Heart right ventricle (tissue), 16 donors: ENCODE measurements at regions not wholly inside any gene's neighbourhood (a gene's known extent, or its start where the extent isn't known, plus 50 kb on each side); places are given as distances from the start of the nearest gene placed in this dataset.

Experiments used
- ATAC-seq, 8 donors: fragments of 200-7000 bp; cut with Tn5 transposase; one replicate each; pipeline ENCODE4 v1.9.1; 2020; ENCODE audit warnings: mild to moderate bottlenecking in 8 of 8, moderate library complexity in 8 of 8, moderate number of reproducible peaks in 1 of 8
- DNase-seq, 2 donors: peaks; one replicate each; pipeline ENCODE4 v3.0.0-alpha.2; 2020
- H3K27ac ChIP-seq, 10 donors: fragments of 200-600 bp; sonication (generic) in 2 of 10; one replicate each; pipeline versions ENCODE4 v1.5.0 to v1.8.0; 2020 to 2022; ENCODE audit warnings: mild to moderate bottlenecking in 3 of 10
- H3K27me3 ChIP-seq, 7 donors: fragments of 200-600 bp; one replicate each; pipeline ENCODE4 v1.8.0; 2021 to 2022; ENCODE audit warnings: mild to moderate bottlenecking in 2 of 7
- H3K36me3 ChIP-seq, 9 donors: fragments of 200-600 bp; sonication (generic) in 1 of 9; one replicate each; pipeline versions ENCODE4 v1.5.0 to v1.8.0; 2020 to 2022; ENCODE audit warnings: mild to moderate bottlenecking in 2 of 9
- H3K4me1 ChIP-seq, 9 donors: fragments of 200-600 bp; sonication (generic) in 1 of 9; one replicate each; pipeline versions ENCODE4 v1.5.0 to v1.8.0; 2020 to 2022; ENCODE audit warnings: mild to moderate bottlenecking in 4 of 9
- H3K4me3 ChIP-seq, 10 donors: fragments of 200-600 bp; sonication (generic) in 2 of 10; one replicate each; pipeline versions ENCODE4 v1.5.0 to v1.8.0; 2020 to 2022; ENCODE audit warnings: mild to moderate bottlenecking in 7 of 10, moderate library complexity in 2 of 10
- H3K9me3 ChIP-seq, 11 donors: fragments of 200-600 bp in 10 of 11; sonication (generic) in 2 of 11; one replicate each; pipeline versions ENCODE4 v1.5.0 to v1.8.0; 2013 to 2022; ENCODE audit warnings: mild to moderate bottlenecking in 2 of 11, control low read depth in 1 of 11, moderate library complexity in 1 of 11
- WGBS, 2 donors: extraction: QIAGEN DNeasy Blood & Tissue Kit; methylation state at CpG; one replicate each; pipeline ENCODE4 v1.1.7; 2013; ENCODE audit warnings: inconsistent platforms in 1 of 2; 5-methylcytosine and 5-hydroxymethylcytosine counted together
- intact Hi-C, 10 donors: fragments of 100-400 bp; cut with DNase I; formaldehyde crosslinking; loops; one replicate each; pipeline versions ENCODE4 v1.11.1 to v1.14.2; 2022
- TF ChIP-seq, protein P1 (sequence below), 9 donors: fragments of 200-600 bp; sonication (generic) in 2 of 9; IDR thresholded peaks; one replicate each; pipeline versions ENCODE4 v1.5.0 to v1.8.0; 2021 to 2022; ENCODE audit warnings: antibody characterized with exemption in 9 of 9, mild to moderate bottlenecking in 5 of 9, moderate library complexity in 1 of 9
- donor health status: Arrhythmogenic right ventricular cardiomyopathy.
- donor health status: ischemic (EF 13 %, LVEDD 7.1; RV severe dilation, severe dysfunction).
- donor health status: healthy with polysubstance abuse.
- donor health status: DM: no; HTN: yes; CAD: no.
- donor health status: DM: no; HTN: no; CAD: no.
- donor health status: ischemic (EF 25% LVEDD 6.9; RV normal size, moderate dysfunction).
- donor health status: ischemic (EF 25% LVEDD 5.7; RV mildly dilated, moderate dysfunction).
- donor health status: healthy.
- donor health status: DM: yes; HTN: yes; CAD: no.
- donor health status: Ischemic cardiomyopathy.
- donor health status: ischemic (EF 35%, LVEDD 5.7; RV mildly dilated, moderate dysfunction).
- donor health status: nonischemic (EF 11% LVEDD 7.7; RV severe dilation, severe dysfunction).
- donor health status: DM: yes; HTN: yes; CAD: no.
- donor health status: PGD.
- donor health status: ischemic (EF 29% LVEDD 5.4; RV normal size, mild dysfunction).
- donor health status: nonischemic (EF 23%, LVEDD 6.1; RV moderate dilation, normal function).

DNA sequence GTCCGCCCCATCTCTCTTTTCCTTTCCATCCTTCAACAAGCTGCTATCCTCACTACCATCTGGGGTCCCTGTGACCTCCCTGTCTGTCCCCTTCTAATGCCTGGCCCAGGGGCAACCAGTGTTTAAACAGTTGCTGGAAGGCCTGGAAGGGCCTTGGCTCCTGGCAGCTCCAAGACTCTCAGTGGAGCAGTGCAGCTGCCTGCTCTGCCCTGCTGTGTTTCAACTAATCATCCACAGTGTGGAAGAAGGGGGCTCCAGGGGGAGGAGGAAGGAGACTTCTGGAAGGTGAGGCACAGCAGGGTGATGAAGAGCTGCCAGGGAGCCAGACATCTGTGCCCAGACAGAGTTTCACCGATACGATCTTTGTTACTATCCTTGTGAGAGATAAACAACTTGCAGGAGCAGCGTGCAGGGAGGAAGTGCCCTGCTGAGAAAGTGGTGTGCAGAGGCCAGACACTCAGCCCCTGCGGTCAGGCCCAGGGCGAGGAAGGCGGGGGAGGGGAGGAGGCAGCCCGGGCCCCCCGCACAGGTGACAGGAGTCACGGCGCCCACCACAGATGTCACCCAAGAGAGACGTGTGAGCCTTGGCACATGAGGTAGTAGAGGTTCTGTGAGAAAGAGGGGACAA lies 1061.8 kb downstream of the BCL11B start:
- H3K4me3 ChIP-seq, result no peak overlapping the region
- peak overlapping the region in 1 of 10 donors; percentile 44 for H3K27ac ChIP-seq
- H3K4me1 ChIP-seq, result no peaks in the 10 kb centered on the region
- WGBS, 2 donors, result 24 to 27% methylated on average over 12 of the region's 12 CpGs
- intact Hi-C loops, result no loop called here
- TF ChIP-seq, protein P1, sequence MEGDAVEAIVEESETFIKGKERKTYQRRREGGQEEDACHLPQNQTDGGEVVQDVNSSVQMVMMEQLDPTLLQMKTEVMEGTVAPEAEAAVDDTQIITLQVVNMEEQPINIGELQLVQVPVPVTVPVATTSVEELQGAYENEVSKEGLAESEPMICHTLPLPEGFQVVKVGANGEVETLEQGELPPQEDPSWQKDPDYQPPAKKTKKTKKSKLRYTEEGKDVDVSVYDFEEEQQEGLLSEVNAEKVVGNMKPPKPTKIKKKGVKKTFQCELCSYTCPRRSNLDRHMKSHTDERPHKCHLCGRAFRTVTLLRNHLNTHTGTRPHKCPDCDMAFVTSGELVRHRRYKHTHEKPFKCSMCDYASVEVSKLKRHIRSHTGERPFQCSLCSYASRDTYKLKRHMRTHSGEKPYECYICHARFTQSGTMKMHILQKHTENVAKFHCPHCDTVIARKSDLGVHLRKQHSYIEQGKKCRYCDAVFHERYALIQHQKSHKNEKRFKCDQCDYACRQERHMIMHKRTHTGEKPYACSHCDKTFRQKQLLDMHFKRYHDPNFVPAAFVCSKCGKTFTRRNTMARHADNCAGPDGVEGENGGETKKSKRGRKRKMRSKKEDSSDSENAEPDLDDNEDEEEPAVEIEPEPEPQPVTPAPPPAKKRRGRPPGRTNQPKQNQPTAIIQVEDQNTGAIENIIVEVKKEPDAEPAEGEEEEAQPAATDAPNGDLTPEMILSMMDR (IDR thresholded peaks at IDR 0.05), result no peak
- no peak for ATAC-seq
- no peaks in the 10 kb centered on the region for H3K36me3 ChIP-seq
- H3K9me3 ChIP-seq, result no peaks in the 10 kb centered on the region
- no peak for DNase-seq
- H3K27me3 ChIP-seq, result peaks cover 0 to 14% (median 6%) of the 10 kb centered on the region in 7 donors

DNA sequence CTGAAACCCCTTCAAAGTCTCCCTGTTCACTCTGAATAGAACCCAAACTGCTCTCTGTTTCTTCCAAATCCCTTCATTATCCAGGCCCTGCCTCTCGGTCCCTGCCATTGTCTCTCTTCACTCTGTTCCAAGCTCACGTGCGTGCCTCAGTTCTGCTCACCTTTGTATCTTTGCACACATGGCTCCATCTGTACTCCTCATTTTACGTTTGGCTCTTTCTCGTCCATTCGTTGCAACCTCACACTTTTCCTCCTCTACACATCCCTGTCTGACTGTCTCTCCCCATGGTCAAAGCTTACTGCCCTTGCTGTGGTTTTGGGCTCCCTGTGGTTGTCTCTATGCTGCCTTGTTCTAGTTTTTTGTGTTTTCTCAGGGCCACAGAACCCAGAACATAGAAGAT lies 1054.5 kb downstream of the BCL11B start:
- H3K36me3 ChIP-seq, result no peaks in the 10 kb centered on the region
- intact Hi-C loops, result no loop called here
- H3K9me3 ChIP-seq, result no peaks in the 10 kb centered on the region
- H3K4me1 ChIP-seq, result no peaks in the 10 kb centered on the region
- no peak for ATAC-seq
- H3K27ac ChIP-seq, result no peak overlapping the region
- H3K27me3 ChIP-seq, result peaks cover 0 to 28% (median 14%) of the 10 kb centered on the region in 7 donors
- no peak overlapping the region for H3K4me3 ChIP-seq
- TF ChIP-seq, protein P1 (IDR thresholded peaks at IDR 0.05), result no peak
- WGBS, 2 donors, result 80 to 83% methylated on average over 6 of the region's 6 CpGs
- DNase-seq, result no peak

DNA sequence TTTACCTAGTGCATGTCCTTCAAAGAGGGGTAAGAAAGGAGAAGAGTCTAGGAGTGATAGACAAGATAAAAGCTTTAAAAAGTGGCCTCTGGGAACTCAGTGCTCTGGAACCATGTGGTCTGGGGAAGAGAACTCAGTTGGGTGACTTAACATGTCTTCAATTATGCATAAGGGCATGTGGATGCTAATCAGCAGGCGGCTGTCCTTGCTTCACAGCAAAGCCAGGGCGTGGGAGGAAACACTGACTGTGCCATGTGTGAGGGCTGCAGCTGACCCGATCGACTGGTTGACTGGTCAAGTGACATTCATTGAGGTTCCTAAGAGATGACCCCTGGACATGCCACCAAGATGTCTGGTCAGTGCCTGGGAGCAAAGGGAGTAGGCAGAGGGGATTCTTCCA lies 1053.8 kb downstream of the BCL11B start:
- H3K27me3 ChIP-seq, result peaks cover 0 to 28% (median 14%) of the 10 kb centered on the region in 7 donors
- H3K4me3 ChIP-seq, result no peak overlapping the region
- 65 to 73% methylated on average over 4 of the region's 4 CpGs for WGBS, 2 donors
- no peak overlapping the region for H3K27ac ChIP-seq
- H3K4me1 ChIP-seq, result no peaks in the 10 kb centered on the region
- DNase-seq (no peak), ATAC-seq (no peak)
- intact Hi-C loops, result no loop called here
- no peaks in the 10 kb centered on the region for H3K36me3 ChIP-seq
- H3K9me3 ChIP-seq, result no peaks in the 10 kb centered on the region
- TF ChIP-seq, protein P1 (IDR thresholded peaks at IDR 0.05), result no peak

DNA sequence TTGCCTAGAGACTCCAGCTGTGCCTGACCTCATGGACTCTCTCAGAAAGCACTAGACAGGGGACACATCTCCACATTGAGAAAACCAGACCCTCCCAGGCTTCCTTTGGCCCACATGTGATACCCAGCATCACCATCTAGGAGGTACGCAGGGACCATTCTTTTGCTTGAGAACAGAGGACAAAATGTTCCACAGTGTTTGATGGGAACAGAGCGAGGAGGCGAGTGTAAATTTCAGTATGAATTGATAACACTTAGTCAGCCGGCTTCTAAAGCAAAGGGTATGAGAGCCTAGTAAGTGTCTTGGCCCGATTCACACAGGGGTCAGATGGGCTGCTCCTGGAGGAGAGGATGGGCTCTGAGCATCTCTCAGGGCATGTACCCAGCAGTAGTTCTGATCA lies 1052.4 kb downstream of the BCL11B start:
- TF ChIP-seq, protein P1 (IDR thresholded peaks at IDR 0.05), result no peak
- peaks cover 0 to 21% (median 9%) of the 10 kb centered on the region in 7 donors for H3K27me3 ChIP-seq
- intact Hi-C loops, result no loop called here
- H3K4me1 ChIP-seq, result no peaks in the 10 kb centered on the region
- H3K36me3 ChIP-seq, result no peaks in the 10 kb centered on the region
- H3K27ac ChIP-seq, result no peak overlapping the region
- DNase-seq (no peak), ATAC-seq (no peak)
- H3K4me3 ChIP-seq, result no peak overlapping the region
- H3K9me3 ChIP-seq, result no peaks in the 10 kb centered on the region
- 86 to 88% methylated on average over 5 of the region's 5 CpGs for WGBS, 2 donors
